GM21367 (cell line): ENCODE measurements at regions not wholly inside any gene's neighbourhood (a gene's known extent, or its start where the extent isn't known, plus 50 kb on each side); places are given as distances from the start of the nearest gene placed in this dataset.

ENCODE experiments used
- ATAC-seq: cut with Tn5 transposase; IDR thresholded peaks from one replicate; pipeline ENCODE4 v1.9.1; 2021; ENCODE audit not compliant: unreplicated experiment

DNA sequence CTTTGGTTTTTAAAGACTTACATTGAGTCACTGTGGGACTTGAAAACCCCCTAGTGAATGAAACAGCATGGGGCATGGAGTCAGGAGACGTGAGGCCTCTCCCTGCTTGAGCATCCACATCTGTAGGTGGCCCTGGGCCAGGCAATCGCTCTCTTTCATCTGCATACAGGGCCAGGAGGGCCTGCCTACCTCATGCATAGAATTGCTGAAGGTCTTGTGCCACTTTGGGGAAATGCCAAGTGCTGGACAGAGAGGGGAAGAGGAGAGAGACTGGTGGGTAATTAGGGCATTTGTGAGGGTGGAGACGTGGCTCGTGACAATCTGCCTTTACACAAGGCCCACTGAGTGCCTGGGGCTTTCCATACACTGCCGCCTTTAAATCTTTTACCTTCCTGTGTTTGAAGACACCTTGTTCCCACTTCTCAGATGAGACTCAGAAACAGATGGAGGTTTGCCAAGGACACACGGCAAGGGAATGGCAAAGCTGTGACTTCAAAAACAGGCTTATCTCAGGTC is 322.2 kb upstream of the HS6ST1 start:
- ATAC-seq = no peak

DNA sequence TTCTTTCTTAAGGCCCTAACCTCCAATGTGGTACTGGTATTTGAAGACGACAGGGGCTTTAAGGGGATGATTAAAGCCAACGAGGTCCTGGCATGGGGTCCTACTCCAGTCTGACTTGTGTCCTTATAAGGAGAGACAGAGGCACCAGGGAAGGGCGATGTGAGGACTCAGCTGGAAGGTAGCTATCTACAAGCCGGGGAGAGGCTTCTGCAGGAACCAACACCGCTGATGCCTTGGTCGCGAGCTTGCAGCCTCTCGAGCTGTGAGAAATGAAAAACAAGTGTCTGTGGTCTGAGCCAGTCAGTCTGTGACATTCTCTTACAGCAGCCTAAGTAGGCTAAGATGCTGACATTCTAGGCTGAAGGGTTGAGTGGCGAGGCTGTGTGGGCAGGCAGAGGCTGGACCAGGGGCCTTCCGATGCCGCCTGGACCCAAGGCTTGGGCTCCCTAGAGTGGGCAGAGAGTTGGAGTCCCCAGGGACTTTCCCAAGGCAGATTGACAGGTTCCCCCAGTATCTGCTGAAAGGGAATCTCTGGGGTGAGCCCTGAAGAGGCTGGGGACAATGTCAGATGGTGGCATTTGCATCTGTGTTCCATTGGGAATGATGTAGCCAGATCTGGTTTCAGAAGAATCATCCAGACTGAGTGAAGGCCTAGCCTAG is 322.9 kb upstream of the HS6ST1 start:
- no peak for ATAC-seq

DNA sequence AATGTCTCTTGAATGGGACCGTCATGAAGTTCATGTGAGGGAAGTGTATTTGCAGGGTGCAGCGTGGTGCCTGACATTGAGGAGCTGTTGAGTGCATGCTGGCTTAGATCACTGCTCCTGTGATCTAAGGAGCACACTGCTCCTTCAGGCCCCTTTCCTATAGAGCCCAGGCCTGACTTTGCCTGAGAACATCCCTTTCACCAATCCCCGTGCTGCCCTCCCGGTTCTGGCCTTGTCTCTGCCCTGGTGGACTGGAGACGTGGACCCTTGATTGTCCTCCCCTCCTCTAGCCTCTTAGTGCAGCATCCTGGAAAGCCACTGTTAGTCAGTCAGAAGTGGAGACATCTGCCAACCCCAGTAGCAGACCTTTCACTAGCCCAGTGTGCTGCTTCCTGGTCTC is 323.6 kb upstream of the HS6ST1 start:
- no peak for ATAC-seq

- ATAC-seq = no peak
Measured at GRCh38 chr2:128642821-128643220, 324.2 kb upstream of the HS6ST1 start.

DNA sequence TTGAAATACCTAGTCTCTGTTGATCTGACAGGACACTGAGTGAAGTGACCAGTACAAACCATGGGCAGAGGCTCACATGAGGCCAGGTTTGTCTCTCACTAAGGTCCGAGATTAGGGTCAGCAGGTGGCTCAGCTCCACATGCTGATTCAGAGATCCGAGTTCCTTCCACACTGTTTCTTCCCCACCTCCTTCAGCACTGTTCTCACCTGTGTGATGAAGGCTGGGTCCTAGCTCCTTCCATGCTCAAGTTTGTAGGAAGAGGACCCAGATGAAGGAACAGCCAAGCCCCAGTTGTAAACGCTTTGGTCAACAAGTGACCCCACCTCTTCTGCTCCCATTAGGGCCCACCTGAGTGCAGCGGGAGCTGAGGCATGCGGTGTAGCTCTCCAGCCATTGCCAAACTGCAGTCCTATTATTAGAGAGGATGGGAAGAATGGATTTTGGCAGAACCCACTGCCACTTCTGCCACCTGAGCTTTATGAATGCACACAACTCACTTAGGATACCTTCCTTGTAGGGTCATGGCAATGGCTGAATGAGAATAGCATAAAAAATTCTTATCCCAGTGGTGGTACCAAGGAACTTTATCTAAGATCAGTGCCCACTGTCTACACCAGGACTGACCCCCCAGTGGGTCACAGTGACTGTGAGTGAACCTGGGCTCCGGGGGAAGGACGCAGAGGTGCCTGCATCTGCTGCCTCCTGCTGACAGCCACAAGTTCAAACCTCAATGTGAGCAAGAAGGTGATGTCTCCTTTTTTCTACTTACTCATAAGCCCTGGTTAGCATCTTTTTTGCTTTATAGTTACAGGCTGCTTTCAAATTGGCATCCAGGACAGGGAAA is 324.8 kb upstream of the HS6ST1 start:
- ATAC-seq = no peak

- no peak for ATAC-seq
Measured at GRCh38 chr2:128644156-128644555, 325.5 kb upstream of the HS6ST1 start.

DNA sequence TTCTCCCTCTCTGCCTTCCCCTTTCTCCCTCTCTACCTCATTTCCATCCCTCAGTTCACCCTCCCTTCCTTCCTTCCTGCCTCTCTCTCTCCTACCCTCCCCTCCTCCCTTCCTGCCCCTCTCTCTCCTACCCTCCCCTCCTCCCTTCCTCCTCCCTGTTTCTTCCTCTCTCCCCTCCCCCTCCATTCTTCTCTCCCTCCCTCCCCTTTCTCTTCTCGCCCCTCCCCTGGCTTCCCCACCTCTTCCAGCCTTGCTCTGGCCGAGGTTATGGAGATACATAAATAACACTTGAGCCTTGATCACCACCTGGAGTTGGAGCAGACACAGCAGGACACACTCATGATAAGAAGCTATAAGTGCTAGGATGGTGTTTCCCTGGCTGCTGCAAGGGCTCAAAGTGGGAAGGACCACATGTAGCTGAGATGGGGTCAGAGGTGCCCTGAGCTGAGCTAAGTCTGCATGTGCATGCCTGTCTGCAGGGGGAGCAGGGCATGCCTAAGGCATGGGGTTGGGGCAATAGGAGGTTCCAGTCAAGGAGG is 326.1 kb upstream of the HS6ST1 start:
- ATAC-seq = no peak

DNA sequence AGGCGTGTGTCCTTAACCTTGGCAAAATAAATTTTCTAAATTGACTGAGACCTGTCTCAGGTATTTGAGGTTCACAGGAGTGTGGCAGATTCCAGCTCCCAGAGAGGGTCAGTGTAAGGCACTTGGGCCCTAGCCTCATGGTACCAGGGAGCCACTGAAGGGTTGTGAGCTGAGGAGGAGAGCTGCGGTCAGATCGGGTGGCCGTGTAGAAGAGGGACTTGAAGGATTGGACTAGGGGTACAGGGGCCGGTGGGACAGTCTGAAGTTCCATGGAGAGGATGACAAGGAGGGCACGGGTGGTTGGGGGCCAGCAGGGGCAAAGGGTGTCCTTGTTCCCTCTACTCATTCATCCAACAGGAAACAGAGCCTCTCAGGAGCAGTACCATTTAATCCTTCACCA is 327.0 kb upstream of the HS6ST1 start:
- ATAC-seq = no peak

- ATAC-seq = no peak
Measured at GRCh38 chr2:128646091-128646490, 327.4 kb upstream of the HS6ST1 start.

DNA sequence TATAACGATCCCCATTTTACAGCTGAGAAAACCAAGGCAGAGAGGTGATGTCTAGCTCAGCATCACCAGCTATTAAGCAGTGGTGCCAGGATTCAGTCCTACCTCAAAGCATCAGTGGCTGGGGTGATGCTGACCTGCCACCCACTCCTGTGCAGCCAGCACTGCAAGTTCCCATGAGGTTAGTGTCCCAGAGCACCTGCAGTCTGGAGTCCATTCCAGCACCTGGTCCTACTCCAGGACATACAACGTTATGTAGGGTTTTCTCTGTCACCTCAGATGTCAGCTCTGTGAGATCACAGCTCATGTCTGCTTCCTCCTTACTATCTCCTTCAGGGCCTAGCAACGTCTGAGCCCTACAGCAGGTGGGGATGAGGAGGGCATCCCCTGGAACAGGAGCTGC is 328.0 kb upstream of the HS6ST1 start:
- no peak for ATAC-seq

DNA sequence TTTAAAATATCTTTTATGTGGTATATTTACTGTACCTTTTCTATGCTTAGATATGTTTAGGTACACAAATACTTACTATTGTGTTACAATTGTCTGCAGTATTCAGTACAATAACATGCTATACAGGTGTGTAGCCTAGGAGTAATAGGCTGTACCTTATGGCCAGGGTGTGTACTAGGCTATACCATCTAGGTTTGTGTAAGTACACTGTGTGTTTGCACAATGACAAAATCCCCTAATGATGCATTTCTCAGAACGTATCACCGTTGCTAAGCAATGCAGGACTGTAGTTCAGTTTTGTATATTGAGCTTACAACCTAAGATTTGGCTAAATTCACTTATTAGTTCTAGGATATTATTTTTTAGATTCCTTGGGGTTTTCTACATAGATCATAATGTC is 332.3 kb upstream of the HS6ST1 start:
- ATAC-seq = no peak

DNA sequence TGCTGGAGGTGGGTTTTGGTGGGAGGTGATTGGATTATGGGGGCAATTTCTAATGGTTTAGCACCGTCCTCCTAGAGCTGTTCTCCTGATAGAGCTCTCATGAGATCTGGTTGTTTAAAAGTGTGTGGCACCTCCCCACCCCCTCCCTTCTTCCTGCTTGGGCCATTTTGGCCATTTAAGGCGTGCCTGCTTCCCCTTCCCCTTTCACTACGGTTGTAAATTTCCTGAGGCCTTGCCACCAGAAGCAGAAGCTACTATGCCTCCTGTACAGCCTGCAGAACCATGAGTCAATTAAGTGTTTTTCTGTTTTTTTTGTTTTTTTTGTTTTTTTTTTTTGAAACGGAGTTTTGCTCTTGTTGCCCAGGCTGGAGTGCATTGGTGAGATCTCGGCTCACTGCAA is 335.7 kb upstream of the HS6ST1 start:
- no peak for ATAC-seq

DNA sequence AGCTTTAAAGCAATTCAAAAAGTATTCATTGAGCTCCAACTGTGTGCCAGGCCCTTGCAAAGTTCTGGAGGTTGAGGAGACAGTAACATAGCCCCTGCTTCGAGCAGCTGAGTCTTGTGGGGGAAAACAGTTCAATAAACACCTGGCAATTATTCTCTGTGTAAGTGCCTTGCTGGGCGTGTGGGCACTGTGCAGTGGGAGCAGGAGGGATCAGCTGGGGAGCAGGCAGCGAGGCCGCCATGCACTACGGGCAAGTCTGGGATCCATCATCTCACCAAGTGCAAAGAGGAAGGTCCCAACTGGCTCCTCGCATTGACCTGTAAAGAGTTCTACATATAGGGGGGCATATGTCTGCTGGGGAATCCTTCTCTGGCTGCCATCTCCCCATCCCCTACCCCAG is 342.2 kb upstream of the HS6ST1 start:
- no peak for ATAC-seq

GRCh38 chr2:128661311-128661710 is 342.6 kb upstream of the HS6ST1 start:
- ATAC-seq = no peak

DNA sequence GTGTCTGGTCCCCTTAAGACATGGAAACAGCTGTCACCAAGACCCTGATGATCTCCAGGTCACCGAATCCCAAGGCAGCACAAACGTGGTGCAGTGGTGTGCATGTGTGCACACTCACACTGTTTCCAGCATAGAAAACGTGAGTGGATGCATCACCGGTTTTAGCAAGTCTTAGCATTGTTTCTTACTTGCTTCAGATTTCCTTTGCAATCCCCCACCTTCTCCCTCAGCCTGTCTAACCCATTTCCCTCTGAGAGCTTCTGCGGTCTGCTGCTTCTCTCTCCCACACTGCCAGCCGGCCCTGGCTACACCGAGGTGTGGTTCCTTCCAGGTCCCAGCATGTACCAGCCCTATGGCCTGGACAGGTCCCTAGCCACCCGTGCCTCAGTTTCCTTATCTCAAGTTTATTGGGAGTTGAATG is 343.4 kb upstream of the HS6ST1 start:
- no peak for ATAC-seq

- no peak for ATAC-seq
Measured at GRCh38 chr2:128663371-128664050, 344.8 kb upstream of the HS6ST1 start.

GRCh38 chr2:128664499-128664971 is 345.9 kb upstream of the HS6ST1 start:
- ATAC-seq = no peak

GRCh38 chr2:128665113-128665512 is 346.4 kb upstream of the HS6ST1 start:
- ATAC-seq = no peak

DNA sequence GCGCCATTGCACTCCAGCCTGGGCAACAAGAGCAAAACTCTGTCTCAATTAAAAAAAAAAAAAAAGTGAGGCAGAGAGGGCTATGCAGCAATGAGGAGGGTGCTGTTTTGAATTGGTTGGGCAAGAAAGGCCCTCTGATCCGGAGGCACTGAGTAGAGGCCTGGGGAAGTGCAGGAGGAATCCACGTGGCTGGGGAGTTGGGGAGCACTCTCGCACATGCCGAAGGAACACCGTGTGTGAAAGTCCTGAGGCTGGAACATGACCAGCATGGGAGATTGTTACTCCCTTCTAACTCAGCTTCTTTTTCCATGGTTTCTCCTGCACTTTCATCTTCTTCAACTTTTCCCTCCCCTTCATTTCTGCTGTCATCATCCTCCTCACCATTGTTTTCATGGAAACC is 347.9 kb upstream of the HS6ST1 start:
- no peak for ATAC-seq

DNA sequence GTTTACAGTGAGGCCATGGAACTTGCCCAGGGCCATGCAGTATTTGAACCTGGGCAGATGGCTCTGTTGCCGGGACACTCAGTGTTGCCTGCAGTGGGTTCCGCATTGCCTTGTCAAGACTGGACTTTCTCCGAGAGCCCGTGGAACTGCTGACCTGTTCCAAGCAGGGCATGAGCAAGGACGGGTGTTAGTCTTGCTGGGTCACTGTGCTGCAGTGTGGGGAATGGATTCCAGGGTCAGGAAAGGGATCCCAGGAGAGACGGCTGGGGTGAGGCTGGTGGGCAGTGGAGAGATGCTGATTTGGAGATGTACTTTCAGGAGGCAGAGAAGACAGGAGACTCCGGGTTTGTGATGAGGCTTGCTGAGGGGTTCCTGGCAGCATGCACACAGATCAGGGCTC is 348.7 kb upstream of the HS6ST1 start:
- ATAC-seq = no peak

GRCh38 chr2:128668946-128669345 is 350.3 kb upstream of the HS6ST1 start:
- no peak for ATAC-seq
